GM18907 (cell line): ENCODE measurements at regions not wholly inside any gene's neighbourhood (a gene's known extent, or its start where the extent isn't known, plus 50 kb on each side); places are given as distances from the start of the nearest gene placed in this dataset.
A peak's percentile ranks its signal among the peaks of the same experiment; 100 is the strongest.

ENCODE experiments used
- ATAC-seq: cut with Tn5 transposase; IDR thresholded peaks from one replicate; pipeline ENCODE4 v1.9.1; 2021; ENCODE audit warnings: mild to moderate bottlenecking, moderate library complexity; ENCODE audit not compliant: unreplicated experiment

- ATAC-seq: no peak
These were observed 83.6 kb downstream of the XIST start for GRCh38 chrX:73768886-73769285.

DNA sequence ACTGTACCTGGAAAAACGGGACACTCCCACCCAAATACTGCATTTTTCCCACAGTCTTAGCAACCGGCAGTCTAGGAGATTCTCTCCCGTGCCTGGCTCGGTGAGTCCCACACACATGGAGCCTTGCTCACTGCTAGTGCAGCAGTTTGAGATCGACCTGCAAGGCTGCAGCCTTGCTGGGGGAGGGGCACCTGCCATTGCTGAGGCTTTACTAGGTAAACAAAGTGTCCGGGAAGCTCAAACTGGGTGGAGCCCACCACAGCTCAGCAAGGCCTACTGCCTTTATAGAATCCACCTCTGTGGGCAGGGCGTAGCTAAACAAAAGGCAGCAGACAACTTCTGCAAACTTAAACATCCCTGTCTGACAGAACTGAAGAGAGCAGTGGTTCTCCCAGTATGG lies 84.4 kb downstream of the XIST start:
- no peak for ATAC-seq

- no peak for ATAC-seq
These were observed 85.5 kb downstream of the XIST start for GRCh38 chrX:73767017-73767416.

DNA sequence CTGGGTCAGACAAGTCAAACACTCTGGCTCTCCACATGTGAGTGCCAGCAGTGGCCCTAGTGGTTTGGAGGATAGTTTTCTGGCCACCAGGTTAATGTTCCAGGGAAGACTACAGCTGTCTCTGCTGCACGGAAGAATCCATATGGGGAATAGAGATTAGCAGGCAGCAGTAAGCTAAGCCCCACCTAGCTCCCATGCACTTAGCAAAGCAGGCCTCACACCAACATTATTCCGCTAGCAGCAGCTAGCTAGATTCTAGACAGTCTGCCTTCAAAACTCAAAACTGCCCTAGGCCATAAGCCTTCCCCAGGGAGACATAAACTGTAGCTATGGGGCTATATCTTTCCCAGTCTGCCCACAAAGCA lies 86.1 kb downstream of the XIST start:
- ATAC-seq: no peak

DNA sequence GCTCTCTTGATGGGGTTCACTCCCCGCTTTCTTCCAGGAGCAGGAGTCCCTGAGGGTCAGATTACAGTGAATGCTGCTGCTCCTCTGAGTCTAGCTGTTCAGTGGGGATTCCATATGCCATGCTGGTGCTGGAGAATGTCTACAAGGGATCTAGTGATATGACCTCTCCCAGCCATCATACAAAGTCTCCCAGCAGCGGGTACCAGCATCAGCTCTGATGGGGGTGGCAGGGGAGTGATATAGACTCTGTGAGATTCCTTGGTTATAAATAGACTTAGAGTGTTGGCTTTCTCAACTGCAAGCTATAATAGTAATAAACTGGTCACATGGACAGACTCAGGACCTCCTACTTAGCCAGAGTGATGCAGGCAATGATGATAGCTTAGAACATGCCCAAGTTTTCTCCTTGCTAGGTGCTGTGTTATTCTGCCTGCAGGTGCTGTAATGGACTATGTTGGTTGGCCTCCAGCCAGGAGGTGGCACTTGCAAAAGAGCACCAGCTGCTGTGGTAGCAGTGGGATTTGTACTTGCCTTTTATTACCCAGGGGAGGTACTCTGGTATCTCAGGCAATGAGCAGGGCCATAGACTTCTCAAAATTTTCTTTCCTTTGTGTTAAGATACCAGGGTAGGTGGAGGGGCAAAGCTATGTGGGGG lies 86.6 kb downstream of the XIST start:
- ATAC-seq: no peak

GRCh38 chrX:73758250-73758649 lies 94.3 kb downstream of the XIST start:
- ATAC-seq: peak; percentile 93
